ENCODE measurements at regions not wholly inside any gene's neighbourhood (a gene's known extent, or its start where the extent isn't known, plus 50 kb on each side); places are given as distances from the start of the nearest gene placed in this dataset.

DNA sequence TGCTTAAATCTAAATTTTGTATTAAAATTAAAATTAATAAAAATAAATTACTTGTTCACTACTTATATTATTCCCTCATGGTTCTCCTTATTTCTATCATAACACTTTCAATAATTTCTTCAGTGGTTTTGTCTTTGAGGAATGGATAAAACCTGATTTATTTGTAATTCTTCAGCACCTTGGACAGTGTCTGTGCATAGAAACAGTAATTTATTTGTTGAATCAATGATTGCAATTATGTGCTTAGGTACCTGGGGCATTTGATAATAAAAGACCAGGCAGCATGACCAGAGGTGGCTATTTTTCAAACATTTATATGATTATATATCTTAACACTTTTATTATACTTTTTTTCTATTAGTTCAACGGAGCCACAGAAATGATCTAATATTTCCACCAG is 1062.7 kb downstream of the DSC3 start:
- TF ChIP-seq, protein P1, sequence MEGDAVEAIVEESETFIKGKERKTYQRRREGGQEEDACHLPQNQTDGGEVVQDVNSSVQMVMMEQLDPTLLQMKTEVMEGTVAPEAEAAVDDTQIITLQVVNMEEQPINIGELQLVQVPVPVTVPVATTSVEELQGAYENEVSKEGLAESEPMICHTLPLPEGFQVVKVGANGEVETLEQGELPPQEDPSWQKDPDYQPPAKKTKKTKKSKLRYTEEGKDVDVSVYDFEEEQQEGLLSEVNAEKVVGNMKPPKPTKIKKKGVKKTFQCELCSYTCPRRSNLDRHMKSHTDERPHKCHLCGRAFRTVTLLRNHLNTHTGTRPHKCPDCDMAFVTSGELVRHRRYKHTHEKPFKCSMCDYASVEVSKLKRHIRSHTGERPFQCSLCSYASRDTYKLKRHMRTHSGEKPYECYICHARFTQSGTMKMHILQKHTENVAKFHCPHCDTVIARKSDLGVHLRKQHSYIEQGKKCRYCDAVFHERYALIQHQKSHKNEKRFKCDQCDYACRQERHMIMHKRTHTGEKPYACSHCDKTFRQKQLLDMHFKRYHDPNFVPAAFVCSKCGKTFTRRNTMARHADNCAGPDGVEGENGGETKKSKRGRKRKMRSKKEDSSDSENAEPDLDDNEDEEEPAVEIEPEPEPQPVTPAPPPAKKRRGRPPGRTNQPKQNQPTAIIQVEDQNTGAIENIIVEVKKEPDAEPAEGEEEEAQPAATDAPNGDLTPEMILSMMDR (IDR thresholded peaks at IDR 0.05): no peak
- TF ChIP-seq POLR2A (IDR thresholded peaks at IDR 0.05) (no peak), EP300 (IDR thresholded peaks at IDR 0.05) (no peak)
